Erythroblast (primary cell): ENCODE measurements at regions not wholly inside any gene's neighbourhood (a gene's known extent, or its start where the extent isn't known, plus 50 kb on each side); places are given as distances from the start of the nearest gene placed in this dataset.

Experiments
- GATA1 ChIP-seq: IDR thresholded peaks from 2 replicates; pipeline ENCODE4 v1.6.1; 2011; ENCODE audit warnings: low read depth, mild to moderate bottlenecking, control low read depth, low read length, moderate library complexity
- POLR2A ChIP-seq: IDR thresholded peaks from 2 replicates; pipeline ENCODE4 v1.6.1; 2011; ENCODE audit warnings: mild to moderate bottlenecking, low read length

- no peak for TF ChIP-seq POLR2A
- TF ChIP-seq GATA1 = no peak
These were observed 195.7 kb upstream of the POT1 start for GRCh38 chr7:125125315-125125714.
